Neural progenitor cell (in vitro differentiated cells): ENCODE measurements at regions not wholly inside any gene's neighbourhood (a gene's known extent, or its start where the extent isn't known, plus 50 kb on each side); places are given as distances from the start of the nearest gene placed in this dataset.

Experiments
- DNase-seq: peaks from one replicate; pipeline ENCODE4 v3.0.0-alpha.2; 2016; ENCODE audit warnings: low spot score
- H2AFZ ChIP-seq: fragments of 200-600 bp; sonication (generic); replicated peaks from 2 replicates; pipeline ENCODE4 v1.6.1; 2016; ENCODE audit warnings: antibody characterized with exemption
- H3F3A ChIP-seq: fragments of 200-600 bp; sonication (generic); 2 replicates; pipeline ENCODE4 v1.6.1; 2016; ENCODE audit warnings: antibody characterized with exemption, low read depth
- H3K27ac ChIP-seq: fragments of 200-600 bp; sonication (generic); 2 replicates; pipeline ENCODE4 v1.5.1; 2016; ENCODE audit warnings: mild to moderate bottlenecking
- H3K27me3 ChIP-seq: fragments of 200-600 bp; sonication (generic); 2 replicates; pipeline ENCODE4 v1.6.1; 2016; ENCODE audit warnings: mild to moderate bottlenecking, moderate library complexity
- H3K36me3 ChIP-seq: fragments of 200-600 bp; sonication (generic); 2 replicates; pipeline ENCODE4 v1.5.1; 2016
- H3K4me1 ChIP-seq: fragments of 200-600 bp; sonication (generic); 2 replicates; pipeline ENCODE4 v1.6.1; 2016; ENCODE audit warnings: mixed run types
- H3K4me2 ChIP-seq: fragments of 200-600 bp; sonication (generic); 2 replicates; pipeline ENCODE4 v1.6.1; 2016
- H3K4me3 ChIP-seq: fragments of 200-600 bp; sonication (generic); 2 replicates; pipeline ENCODE4 v1.5.1; 2016
- H3K79me2 ChIP-seq: fragments of 200-600 bp; sonication (generic); 2 replicates; pipeline ENCODE4 v1.6.1; 2016; ENCODE audit warnings: low read depth
- H3K9ac ChIP-seq: fragments of 200-600 bp; sonication (generic); 2 replicates; pipeline ENCODE4 v1.6.1; 2016
- H3K9me3 ChIP-seq: fragments of 200-600 bp; sonication (generic); 2 replicates; pipeline ENCODE4 v1.5.1; 2016; ENCODE audit warnings: low read depth
- H4K20me1 ChIP-seq: fragments of 200-600 bp; sonication (generic); 2 replicates; pipeline ENCODE4 v1.6.1; 2016; ENCODE audit warnings: low read depth
- H3K27ac Mint-ChIP-seq: 3 replicates; pipeline ENCODE4 v1.8.0; 2021; ENCODE audit warnings: mixed read lengths
- H3K27me3 Mint-ChIP-seq: 2 replicates; pipeline ENCODE4 v1.8.0; 2022; ENCODE audit warnings: low read depth, mild to moderate bottlenecking, inconsistent platforms, moderate library complexity, mixed read lengths; ENCODE audit not compliant: insufficient read depth
- H3K36me3 Mint-ChIP-seq: 3 replicates; pipeline ENCODE4 v1.8.0; 2021; ENCODE audit warnings: mixed read lengths
- H3K4me1 Mint-ChIP-seq: 3 replicates; pipeline ENCODE4 v1.8.0; 2021; ENCODE audit warnings: mixed read lengths
- H3K4me3 Mint-ChIP-seq: 3 replicates; pipeline ENCODE4 v1.8.0; 2021; ENCODE audit warnings: mild to moderate bottlenecking, moderate library complexity, mixed read lengths
- H3K9me3 Mint-ChIP-seq: 3 replicates; pipeline ENCODE4 v1.8.0; 2020; ENCODE audit warnings: mixed read lengths
- CTCF ChIP-seq: fragments of 200-600 bp; sonication (generic); IDR thresholded peaks from 2 replicates; pipeline ENCODE4 v1.5.1; 2017; ENCODE audit warnings: antibody characterized with exemption, mild to moderate bottlenecking
- EZH2 ChIP-seq: fragments of 200-600 bp; sonication (generic); IDR thresholded peaks from 2 replicates; pipeline ENCODE4 v1.6.1; 2017; ENCODE audit warnings: antibody characterized with exemption, mild to moderate bottlenecking, moderate library complexity
- EZH2phosphoT487 ChIP-seq: fragments of 200-600 bp; sonication (generic); IDR thresholded peaks from 2 replicates; pipeline ENCODE4 v1.6.1; 2017; ENCODE audit warnings: antibody characterized with exemption

- H3K27me3 ChIP-seq: no peaks in the 10 kb centered on the region
- no peak overlapping the region for H3K9ac ChIP-seq
- no peaks in the 10 kb centered on the region for H3K27me3 Mint-ChIP-seq
- TF ChIP-seq CTCF: no peak
- TF ChIP-seq EZH2phosphoT487: no peak
- TF ChIP-seq EZH2: no peak
- no peaks in the 10 kb centered on the region for H4K20me1 ChIP-seq
- H3K4me3 ChIP-seq: no peak overlapping the region
- H2AFZ ChIP-seq: no peak overlapping the region
- no peaks in the 10 kb centered on the region for H3K4me1 ChIP-seq
- no peaks in the 10 kb centered on the region for H3K9me3 ChIP-seq
- H3K9me3 Mint-ChIP-seq: peaks cover 18% of the 10 kb centered on the region
- H3F3A ChIP-seq: no peaks in the 10 kb centered on the region
- no peak overlapping the region for H3K4me3 Mint-ChIP-seq
- H3K79me2 ChIP-seq: no peaks in the 10 kb centered on the region
- no peak overlapping the region for H3K27ac ChIP-seq
- no peak for DNase-seq
- H3K4me2 ChIP-seq: no peak overlapping the region
- no peak overlapping the region for H3K27ac Mint-ChIP-seq
- H3K36me3 Mint-ChIP-seq: no peaks in the 10 kb centered on the region
- H3K36me3 ChIP-seq: no peaks in the 10 kb centered on the region
- no peaks in the 10 kb centered on the region for H3K4me1 Mint-ChIP-seq
Observed at GRCh38 chr15:49706805-49707204, 86.0 kb downstream of the DTWD1 start.

- Mint-ChIP-seq H3K27me3 (no peaks in the 10 kb centered on the region), H3K4me1 (no peaks in the 10 kb centered on the region), H3K36me3 (no peaks in the 10 kb centered on the region), H3K9me3 (peaks cover 18% of the 10 kb centered on the region), H3K4me3 (no peak overlapping the region), H3K27ac (no peak overlapping the region)
- H3K9ac ChIP-seq: no peak overlapping the region
- H3K4me3 ChIP-seq: no peak overlapping the region
- DNase-seq: no peak
- H3F3A ChIP-seq: no peaks in the 10 kb centered on the region
- H4K20me1 ChIP-seq: no peaks in the 10 kb centered on the region
- H2AFZ ChIP-seq: no peak overlapping the region
- no peak overlapping the region for H3K4me2 ChIP-seq
- H3K27me3 ChIP-seq: no peaks in the 10 kb centered on the region
- H3K36me3 ChIP-seq: no peaks in the 10 kb centered on the region
- no peaks in the 10 kb centered on the region for H3K9me3 ChIP-seq
- no peaks in the 10 kb centered on the region for H3K79me2 ChIP-seq
- H3K27ac ChIP-seq: no peak overlapping the region
- H3K4me1 ChIP-seq: no peaks in the 10 kb centered on the region
- TF ChIP-seq CTCF (no peak), EZH2 (no peak), EZH2phosphoT487 (no peak)
Observed at GRCh38 chr15:49707598-49707997, 86.8 kb downstream of the DTWD1 start.

DNA sequence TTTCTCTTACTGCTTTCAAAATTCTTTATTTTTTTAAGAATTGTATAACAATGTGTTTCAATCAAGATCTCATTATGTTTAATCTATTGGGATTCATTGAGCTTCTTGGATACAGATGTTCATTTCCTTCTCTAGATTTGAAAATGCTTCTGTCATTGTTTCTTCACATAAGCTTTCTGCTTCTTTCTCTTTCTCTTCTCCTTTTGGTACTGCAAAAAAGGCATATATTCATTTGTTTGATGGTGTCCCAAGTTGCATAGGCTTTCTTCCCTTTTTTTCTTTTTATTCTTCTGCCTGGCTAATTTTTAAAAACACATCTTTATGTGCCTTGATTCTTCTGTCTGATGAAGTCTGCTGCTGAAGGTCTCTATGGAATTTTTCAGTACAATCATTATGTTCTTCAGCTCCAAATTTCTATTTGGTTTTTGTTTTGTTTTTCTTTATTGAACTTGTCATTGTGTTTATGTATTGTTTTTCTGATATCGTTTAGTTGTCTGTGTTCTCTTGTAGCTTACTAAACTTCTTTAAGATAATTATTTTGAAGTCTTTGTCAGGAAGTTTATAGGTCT, 88.9 kb downstream of the DTWD1 start:
- no peak overlapping the region for H3K4me3 Mint-ChIP-seq
- H3K27me3 ChIP-seq: no peaks in the 10 kb centered on the region
- H3F3A ChIP-seq: no peaks in the 10 kb centered on the region
- no peak overlapping the region for H3K27ac ChIP-seq
- H3K4me1 Mint-ChIP-seq: no peaks in the 10 kb centered on the region
- H3K9me3 ChIP-seq: no peaks in the 10 kb centered on the region
- no peaks in the 10 kb centered on the region for H3K36me3 Mint-ChIP-seq
- DNase-seq: no peak
- H3K9ac ChIP-seq: no peak overlapping the region
- TF ChIP-seq EZH2: no peak
- no peak for TF ChIP-seq EZH2phosphoT487
- TF ChIP-seq CTCF: no peak
- no peaks in the 10 kb centered on the region for H3K79me2 ChIP-seq
- H2AFZ ChIP-seq: no peak overlapping the region
- no peaks in the 10 kb centered on the region for H3K4me1 ChIP-seq
- no peaks in the 10 kb centered on the region for H3K27me3 Mint-ChIP-seq
- no peak overlapping the region for H3K4me3 ChIP-seq
- no peaks in the 10 kb centered on the region for H3K36me3 ChIP-seq
- no peak overlapping the region for H3K4me2 ChIP-seq
- peaks cover 18% of the 10 kb centered on the region for H3K9me3 Mint-ChIP-seq
- H4K20me1 ChIP-seq: no peaks in the 10 kb centered on the region
- H3K27ac Mint-ChIP-seq: no peak overlapping the region
